ENCODE measurements at regions not wholly inside any gene's neighbourhood (a gene's known extent, or its start where the extent isn't known, plus 50 kb on each side); places are given as distances from the start of the nearest gene placed in this dataset.
"Not testable (repeated sequence)": the region's sequence is repeated elsewhere in the genome, so short reads cannot be mapped to it uniquely, and the experiment has no call there.

GRCh38 chr13:52324831-52325230 is 81.1 kb downstream of the THSD1 start:
- H3K36me3 ChIP-seq; H3K27ac ChIP-seq; H3K27me3 ChIP-seq; in situ Hi-C loops (cut with MboI; ENCODE audit: low sequenced_read_pairs in 4 of 4); DNase-seq; H3K4me1 ChIP-seq; H3K9me3 ChIP-seq; ATAC-seq; H3K4me3 ChIP-seq; intact Hi-C loops (cut with DNase I; ENCODE audit: low total_unique reads): not testable (repeated sequence)

- TF ChIP-seq POLR2A (IDR thresholded peaks at IDR 0.05), result no peak
- TF ChIP-seq, protein P1, sequence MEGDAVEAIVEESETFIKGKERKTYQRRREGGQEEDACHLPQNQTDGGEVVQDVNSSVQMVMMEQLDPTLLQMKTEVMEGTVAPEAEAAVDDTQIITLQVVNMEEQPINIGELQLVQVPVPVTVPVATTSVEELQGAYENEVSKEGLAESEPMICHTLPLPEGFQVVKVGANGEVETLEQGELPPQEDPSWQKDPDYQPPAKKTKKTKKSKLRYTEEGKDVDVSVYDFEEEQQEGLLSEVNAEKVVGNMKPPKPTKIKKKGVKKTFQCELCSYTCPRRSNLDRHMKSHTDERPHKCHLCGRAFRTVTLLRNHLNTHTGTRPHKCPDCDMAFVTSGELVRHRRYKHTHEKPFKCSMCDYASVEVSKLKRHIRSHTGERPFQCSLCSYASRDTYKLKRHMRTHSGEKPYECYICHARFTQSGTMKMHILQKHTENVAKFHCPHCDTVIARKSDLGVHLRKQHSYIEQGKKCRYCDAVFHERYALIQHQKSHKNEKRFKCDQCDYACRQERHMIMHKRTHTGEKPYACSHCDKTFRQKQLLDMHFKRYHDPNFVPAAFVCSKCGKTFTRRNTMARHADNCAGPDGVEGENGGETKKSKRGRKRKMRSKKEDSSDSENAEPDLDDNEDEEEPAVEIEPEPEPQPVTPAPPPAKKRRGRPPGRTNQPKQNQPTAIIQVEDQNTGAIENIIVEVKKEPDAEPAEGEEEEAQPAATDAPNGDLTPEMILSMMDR (IDR thresholded peaks at IDR 0.05 in 4 of 5, conservative IDR thresholded peaks at IDR 0.05 in 1 of 5), result no peak
- in situ Hi-C loops (cut with MboI; ENCODE audit: low sequenced_read_pairs in 4 of 4) (no loop called here), intact Hi-C loops (cut with DNase I; ENCODE audit: low total_unique reads) (no loop called here)
- DNase-seq (no peak), ATAC-seq (no peak)
- Histone ChIP-seq H3K9me3 (no peaks in the 10 kb centered on the region), H3K27me3 (no peaks in the 10 kb centered on the region), H3K27ac (no peak overlapping the region), H3K36me3 (no peaks in the 10 kb centered on the region), H3K4me3 (no peak overlapping the region), H3K4me1 (no peaks in the 10 kb centered on the region)
Observed at GRCh38 chr13:52319876-52320275, 86.1 kb downstream of the THSD1 start.

GRCh38 chr13:52309833-52310232 is 96.1 kb downstream of the THSD1 start:
- not testable (repeated sequence) for ATAC-seq

DNA sequence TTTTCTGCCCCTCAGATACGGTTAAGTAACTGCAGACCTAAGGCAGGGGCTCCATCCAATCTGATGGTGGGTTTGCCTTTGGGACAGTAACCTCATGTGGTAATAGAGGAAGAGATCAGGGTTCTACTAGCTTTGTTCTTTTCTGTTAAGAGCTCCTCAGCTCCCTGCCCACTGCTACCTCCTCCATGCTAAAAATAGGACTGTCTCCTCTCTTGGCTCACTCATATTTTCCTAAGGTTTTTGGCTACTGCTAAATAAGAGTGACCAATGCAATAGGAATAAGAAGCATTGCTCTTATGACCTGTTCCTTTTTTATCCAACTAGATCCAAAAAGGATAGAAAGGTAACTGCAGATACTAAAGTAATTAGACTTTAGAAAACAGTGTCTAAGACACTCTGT is 99.6 kb downstream of the THSD1 start:
- H3K27ac ChIP-seq; H3K36me3 ChIP-seq; intact Hi-C loops (cut with DNase I; ENCODE audit: low total_unique reads); H3K4me1 ChIP-seq; DNase-seq; in situ Hi-C loops (cut with MboI; ENCODE audit: low sequenced_read_pairs in 4 of 4); H3K27me3 ChIP-seq; H3K9me3 ChIP-seq; H3K4me3 ChIP-seq: not testable (repeated sequence)
- ATAC-seq, result peak in 1 of 2 donors; percentile 57

More at GRCh38 chr13:52309833-52310232, 96.1 kb downstream of the THSD1 start:
- H3K9me3 ChIP-seq; H3K27ac ChIP-seq; in situ Hi-C loops (cut with MboI; ENCODE audit: low sequenced_read_pairs in 4 of 4); H3K4me1 ChIP-seq; H3K36me3 ChIP-seq; DNase-seq; H3K4me3 ChIP-seq; H3K27me3 ChIP-seq; intact Hi-C loops (cut with DNase I; ENCODE audit: low total_unique reads): not testable (repeated sequence)

- ATAC-seq; H3K9me3 ChIP-seq; H3K36me3 ChIP-seq; H3K4me3 ChIP-seq; H3K4me1 ChIP-seq; H3K27ac ChIP-seq; H3K27me3 ChIP-seq; DNase-seq; in situ Hi-C loops (cut with MboI; ENCODE audit: low sequenced_read_pairs in 4 of 4); intact Hi-C loops (cut with DNase I; ENCODE audit: low total_unique reads): not testable (repeated sequence)
Observed at GRCh38 chr13:52303098-52303497, 102.9 kb downstream of the THSD1 start.

DNA sequence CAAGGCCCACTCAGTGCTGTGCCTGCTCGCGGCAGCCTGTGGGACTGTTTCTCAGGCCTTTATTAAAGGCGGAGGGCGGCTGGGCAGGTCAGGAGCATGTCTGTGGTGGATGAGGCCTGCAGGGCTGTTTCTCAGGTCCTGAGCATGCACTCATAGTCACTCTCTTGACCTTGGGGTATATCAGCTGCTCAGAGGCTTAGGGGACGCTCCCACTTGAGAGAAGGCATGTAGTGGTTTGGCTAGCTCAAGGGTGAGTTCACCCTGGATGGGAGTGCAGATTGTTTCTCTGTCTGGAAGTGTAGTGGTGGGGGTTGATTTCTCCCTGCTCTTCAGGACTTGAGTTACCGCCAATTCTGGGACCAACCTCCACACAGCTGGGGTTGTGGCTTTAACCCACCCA is 103.3 kb downstream of the THSD1 start:
- H3K4me3 ChIP-seq; intact Hi-C loops (cut with DNase I; ENCODE audit: low total_unique reads); H3K9me3 ChIP-seq; H3K36me3 ChIP-seq; ATAC-seq; H3K27ac ChIP-seq; in situ Hi-C loops (cut with MboI; ENCODE audit: low sequenced_read_pairs in 4 of 4); DNase-seq; H3K4me1 ChIP-seq; H3K27me3 ChIP-seq: not testable (repeated sequence)

DNA sequence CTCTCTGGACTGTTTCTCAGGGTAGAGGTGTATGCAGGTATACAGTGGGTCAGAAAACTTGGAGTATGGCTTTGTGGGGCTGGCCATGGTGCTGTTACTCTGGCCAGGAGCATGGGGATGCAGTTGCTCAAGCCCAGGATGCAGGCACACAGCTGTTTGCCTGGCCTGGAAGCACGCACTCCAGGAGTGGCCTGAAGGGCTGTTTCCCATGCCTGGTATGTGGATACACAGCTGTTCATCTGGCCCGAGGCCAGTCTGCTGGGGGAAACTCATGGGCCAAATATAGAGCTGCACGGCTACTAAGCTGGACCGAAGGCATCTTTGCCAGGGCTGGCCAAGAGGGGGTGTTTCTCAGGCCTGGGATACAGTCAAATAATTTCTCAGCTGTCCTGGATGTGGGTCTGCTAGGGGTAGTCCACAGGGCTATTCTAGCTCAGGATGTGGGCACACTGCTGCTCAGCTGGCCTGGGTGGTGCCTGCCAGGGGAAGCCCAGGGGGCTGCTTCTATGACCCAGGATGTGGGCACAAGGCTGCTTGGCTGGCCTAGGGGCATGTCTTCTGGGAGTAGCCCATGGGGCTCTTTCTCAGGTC is 104.1 kb downstream of the THSD1 start:
- intact Hi-C loops (cut with DNase I; ENCODE audit: low total_unique reads); H3K4me1 ChIP-seq; H3K9me3 ChIP-seq; H3K4me3 ChIP-seq; in situ Hi-C loops (cut with MboI; ENCODE audit: low sequenced_read_pairs in 4 of 4); H3K27me3 ChIP-seq; H3K27ac ChIP-seq; H3K36me3 ChIP-seq: not testable (repeated sequence)
- ATAC-seq, result peak; percentile 62 to 87
- peak in 1 of 2 donors; percentile 41 for DNase-seq

- H3K4me1 ChIP-seq; in situ Hi-C loops (cut with MboI; ENCODE audit: low sequenced_read_pairs in 4 of 4); H3K4me3 ChIP-seq; H3K9me3 ChIP-seq; H3K27ac ChIP-seq; H3K36me3 ChIP-seq; DNase-seq; intact Hi-C loops (cut with DNase I; ENCODE audit: low total_unique reads); H3K27me3 ChIP-seq: not testable (repeated sequence)
- peak in 1 of 2 donors; percentile 62 for ATAC-seq
Observed at GRCh38 chr13:52298079-52298661, 107.8 kb downstream of the THSD1 start.

DNA sequence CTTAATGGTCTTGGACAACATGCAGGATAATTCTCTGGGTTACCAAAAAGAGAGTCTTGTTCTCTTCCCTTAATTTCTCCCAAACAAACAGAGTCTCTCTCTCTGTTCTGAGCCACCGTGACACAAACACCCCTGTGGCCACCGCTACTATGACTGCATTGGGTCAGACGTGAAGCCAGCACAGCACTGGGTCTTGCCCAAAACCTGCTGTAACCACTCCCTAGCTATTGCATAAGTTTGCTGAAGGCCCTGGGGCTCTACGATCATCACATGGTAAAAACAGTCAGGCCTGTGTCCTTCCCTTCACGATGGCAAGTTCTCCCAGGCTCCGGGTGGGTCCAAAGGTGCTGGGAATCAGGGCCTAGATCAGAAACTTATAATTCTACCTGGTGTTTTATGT is 117.1 kb downstream of the THSD1 start:
- DNase-seq; H3K36me3 ChIP-seq; in situ Hi-C loops (cut with MboI; ENCODE audit: low sequenced_read_pairs in 4 of 4); H3K27me3 ChIP-seq; ATAC-seq; H3K27ac ChIP-seq; H3K4me3 ChIP-seq; H3K4me1 ChIP-seq; intact Hi-C loops (cut with DNase I; ENCODE audit: low total_unique reads); H3K9me3 ChIP-seq: not testable (repeated sequence)

- H3K36me3 ChIP-seq; intact Hi-C loops (cut with DNase I; ENCODE audit: low total_unique reads); H3K27me3 ChIP-seq; H3K9me3 ChIP-seq; DNase-seq; H3K4me1 ChIP-seq; H3K4me3 ChIP-seq; H3K27ac ChIP-seq; in situ Hi-C loops (cut with MboI; ENCODE audit: low sequenced_read_pairs in 4 of 4); ATAC-seq: not testable (repeated sequence)
Observed at GRCh38 chr13:52281387-52281786, 122.0 kb upstream of the NEK3 start.

GRCh38 chr13:52279408-52279807 is 120.0 kb upstream of the NEK3 start:
- in situ Hi-C loops (cut with MboI; ENCODE audit: low sequenced_read_pairs in 4 of 4); H3K4me1 ChIP-seq; intact Hi-C loops (cut with DNase I; ENCODE audit: low total_unique reads): not testable (repeated sequence)

More at GRCh38 chr13:52279408-52279807, 120.0 kb upstream of the NEK3 start:
- DNase-seq, H3K4me3 ChIP-seq, H3K36me3 ChIP-seq, ATAC-seq, H3K9me3 ChIP-seq, H3K27me3 ChIP-seq, H3K27ac ChIP-seq: not testable (repeated sequence)

Data from gastrocnemius medialis (tissue), 4 donors.